Small intestine (tissue), 7 donors: ENCODE measurements at regions not wholly inside any gene's neighbourhood (a gene's known extent, or its start where the extent isn't known, plus 50 kb on each side); places are given as distances from the start of the nearest gene placed in this dataset.

ENCODE experiments used
- DNase-seq, 2 donors: peaks; one replicate each; pipeline versions ENCODE4 v3.0.0 to v3.0.0-alpha.2; 2013
- FAIRE-seq: peaks from 2 replicates; lab custom pipeline; 2012; peaks lifted over from hg19 to GRCh38; lab: Jason Lieb, UNC
- H3K27ac ChIP-seq, 3 donors: one replicate each; pipeline ENCODE4 v1.5.1; 2013; ENCODE audit warnings: low read length in 2 of 3, mild to moderate bottlenecking in 2 of 3, control low read depth in 1 of 3, inconsistent platforms in 1 of 3, low read depth in 1 of 3, moderate library complexity in 1 of 3
- H3K27me3 ChIP-seq, 3 donors: one replicate each; pipeline ENCODE4 v1.6.1; 2013; ENCODE audit warnings: low read length in 3 of 3, inconsistent platforms in 1 of 3; ENCODE audit not compliant: control insufficient read depth in 3 of 3, insufficient read depth in 3 of 3
- H3K36me3 ChIP-seq, 3 donors: one replicate each; pipeline ENCODE4 v1.6.1; 2013; ENCODE audit warnings: low read length in 3 of 3, inconsistent platforms in 1 of 3, low read depth in 1 of 3, mild to moderate bottlenecking in 1 of 3, moderate library complexity in 1 of 3; ENCODE audit not compliant: control insufficient read depth in 3 of 3, insufficient read depth in 2 of 3
- H3K4me1 ChIP-seq, 3 donors: one replicate each; pipeline ENCODE4 v1.6.1; 2013; ENCODE audit warnings: low read length in 2 of 3, inconsistent platforms in 1 of 3, low read depth in 1 of 3, mild to moderate bottlenecking in 1 of 3, moderate library complexity in 1 of 3; ENCODE audit not compliant: control insufficient read depth in 3 of 3, insufficient read depth in 2 of 3
- H3K4me3 ChIP-seq, 3 donors: one replicate each; pipeline ENCODE4 v1.5.1; 2013; ENCODE audit warnings: low read length in 3 of 3, control low read depth in 1 of 3, inconsistent platforms in 1 of 3, low read depth in 1 of 3, mild to moderate bottlenecking in 1 of 3, moderate library complexity in 1 of 3
- H3K9me3 ChIP-seq, 2 donors: one replicate each; pipeline ENCODE4 v1.6.1; 2013; ENCODE audit warnings: low read depth in 1 of 2, low read length in 1 of 2; ENCODE audit not compliant: control insufficient read depth in 2 of 2, insufficient read depth in 1 of 2
- WGBS, 3 donors: extraction: QIAGEN DNeasy Blood & Tissue Kit; methylation state at CpG; one replicate each; pipeline ENCODE4 v1.1.7; 2013; 5-methylcytosine and 5-hydroxymethylcytosine counted together
- donor health status: healthy with polysubstance abuse.
- donor health status: control.
- donor health status: control.
- donor health status: Bipolar disorder and iron deficiency.
- donor health status: healthy.

- Histone ChIP-seq H3K36me3 (no peaks in the 10 kb centered on the region), H3K4me3 (no peak overlapping the region)
- WGBS, 3 donors = 74 to 81% (median 80%) methylated on average over 5 of the region's 5 CpGs
These were observed 141.1 kb downstream of the SLC15A5 start for GRCh38 chr12:16136219-16136988.

DNA sequence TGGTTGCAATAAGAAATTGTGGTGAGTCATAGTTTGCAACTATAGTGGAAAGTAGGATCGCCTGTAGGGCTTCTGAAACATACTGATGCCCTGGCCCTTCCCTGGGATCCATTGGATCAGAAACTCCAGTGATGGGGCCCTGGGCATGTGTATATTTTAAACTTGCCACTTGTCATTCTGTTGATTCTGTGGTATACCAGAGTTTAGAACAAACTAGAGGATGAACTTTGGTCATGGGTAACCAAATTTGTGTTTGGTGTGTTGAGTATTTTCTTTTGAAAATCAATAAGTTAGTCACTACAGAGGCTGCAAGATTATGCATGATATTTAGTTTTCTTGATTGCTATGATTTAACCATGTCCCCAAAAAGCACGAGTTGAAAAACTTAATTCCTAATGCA is 142.2 kb downstream of the SLC15A5 start:
- FAIRE-seq = no peak
- WGBS, 3 donors = 67 to 89% (median 83%) methylated on average over 2 of the region's 2 CpGs
- DNase-seq = no peak
- no peaks in the 10 kb centered on the region for H3K27me3 ChIP-seq
- H3K27ac ChIP-seq = no peak overlapping the region
- H3K4me3 ChIP-seq = no peak overlapping the region
- H3K36me3 ChIP-seq = no peaks in the 10 kb centered on the region
- peaks cover 0 to 23% of the 10 kb centered on the region in 2 donors for H3K9me3 ChIP-seq
- H3K4me1 ChIP-seq = no peaks in the 10 kb centered on the region

More at GRCh38 chr12:16136219-16136988, 141.1 kb downstream of the SLC15A5 start:
- H3K27ac ChIP-seq = no peak overlapping the region
- H3K27me3 ChIP-seq = no peaks in the 10 kb centered on the region
- peaks cover 0 to 4% (median 0%) of the 10 kb centered on the region in 3 donors for H3K4me1 ChIP-seq
- peaks cover 0 to 19% of the 10 kb centered on the region in 2 donors for H3K9me3 ChIP-seq
- FAIRE-seq (no peak), DNase-seq (no peak)

- Histone ChIP-seq H3K36me3 (no peaks in the 10 kb centered on the region), H3K27ac (peak overlapping the region in 1 of 3 donors; percentile 4), H3K4me1 (peaks cover 0 to 4% (median 0%) of the 10 kb centered on the region in 3 donors), H3K9me3 (peaks cover 0 to 26% of the 10 kb centered on the region in 2 donors), H3K27me3 (no peaks in the 10 kb centered on the region), H3K4me3 (no peak overlapping the region)
- FAIRE-seq (no peak), DNase-seq (peak; percentile 21 to 24)
- WGBS, 3 donors = 6 to 42% (median 10%) methylated on average over 1 of the region's 1 CpG
These were observed 147.1 kb downstream of the SLC15A5 start for GRCh38 chr12:16130343-16130742.

DNA sequence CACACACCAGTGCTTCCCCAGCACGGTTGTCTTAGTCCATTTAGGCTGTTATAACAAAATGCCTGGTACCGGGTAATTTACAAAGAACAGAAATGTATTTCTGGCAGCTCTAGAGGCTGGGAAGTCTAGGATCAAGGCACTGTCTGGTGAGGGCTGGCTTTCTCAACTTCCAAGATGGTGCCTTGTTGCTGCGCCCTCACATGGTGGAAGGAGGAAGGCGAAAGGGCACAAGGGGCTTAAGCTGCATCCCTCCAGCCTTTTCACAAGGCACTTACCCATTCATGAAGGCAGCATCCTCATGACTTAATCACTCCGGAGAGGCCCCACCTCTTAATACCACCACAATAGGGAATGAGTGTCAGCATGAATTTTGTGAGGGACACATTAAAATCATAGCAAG is 155.5 kb downstream of the SLC15A5 start:
- Histone ChIP-seq H3K36me3 (no peaks in the 10 kb centered on the region), H3K4me3 (no peak overlapping the region), H3K27ac (no peak overlapping the region), H3K9me3 (no peaks in the 10 kb centered on the region), H3K4me1 (peaks cover 0 to 6% (median 0%) of the 10 kb centered on the region in 3 donors), H3K27me3 (no peaks in the 10 kb centered on the region)
- DNase-seq (no peak), FAIRE-seq (no peak)
- 80 to 88% (median 81%) methylated on average over 5 of the region's 5 CpGs for WGBS, 3 donors

GRCh38 chr12:16119618-16120415 is 157.7 kb downstream of the SLC15A5 start:
- H3K4me3 ChIP-seq = no peak overlapping the region
- DNase-seq (peak; percentile 52 to 70), FAIRE-seq (no peak)
- H3K4me1 ChIP-seq = peaks cover 0 to 6% (median 0%) of the 10 kb centered on the region in 3 donors
- H3K9me3 ChIP-seq = no peaks in the 10 kb centered on the region
- H3K36me3 ChIP-seq = no peaks in the 10 kb centered on the region
- H3K27me3 ChIP-seq = no peaks in the 10 kb centered on the region
- WGBS, 3 donors = 34 to 49% (median 40%) methylated on average over 5 of the region's 5 CpGs
- H3K27ac ChIP-seq = peak overlapping the region in 1 of 3 donors; percentile 51

GRCh38 chr12:16118586-16118985 is 158.9 kb downstream of the SLC15A5 start:
- FAIRE-seq = no peak

GRCh38 chr12:16112612-16113560 is 164.6 kb downstream of the SLC15A5 start:
- 51 to 82% (median 76%) methylated on average over 11 of the region's 11 CpGs for WGBS, 3 donors
- DNase-seq (no peak), FAIRE-seq (no peak)
- H3K4me1 ChIP-seq = no peaks in the 10 kb centered on the region
- H3K4me3 ChIP-seq = no peak overlapping the region
- H3K9me3 ChIP-seq = no peaks in the 10 kb centered on the region
- no peaks in the 10 kb centered on the region for H3K27me3 ChIP-seq
- H3K27ac ChIP-seq = no peak overlapping the region
- no peaks in the 10 kb centered on the region for H3K36me3 ChIP-seq

More at GRCh38 chr12:16118586-16118985, 158.9 kb downstream of the SLC15A5 start:
- no peak for DNase-seq
- Histone ChIP-seq H3K36me3 (no peaks in the 10 kb centered on the region), H3K4me3 (no peak overlapping the region), H3K4me1 (peaks cover 0 to 6% (median 0%) of the 10 kb centered on the region in 3 donors), H3K9me3 (no peaks in the 10 kb centered on the region), H3K27me3 (no peaks in the 10 kb centered on the region), H3K27ac (no peak overlapping the region)

DNA sequence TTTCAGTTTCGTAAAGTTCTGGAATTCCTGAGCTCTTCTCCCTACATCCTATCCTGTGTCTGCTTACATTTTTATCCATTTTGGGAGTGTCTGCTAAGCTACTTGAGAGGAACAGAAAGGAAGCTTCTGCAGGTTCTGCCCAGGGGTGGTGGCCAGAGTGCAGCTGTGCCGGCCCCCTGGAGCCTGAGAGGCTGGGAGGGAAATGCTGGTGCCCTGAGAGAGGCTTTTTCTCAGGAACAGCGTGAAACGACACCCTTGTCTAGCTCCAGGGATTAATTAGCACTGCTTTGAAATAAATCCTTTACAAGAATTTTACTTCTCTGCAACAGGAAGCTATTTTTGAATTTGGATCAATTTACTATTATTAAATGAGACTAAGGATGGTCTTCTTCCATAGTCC is 165.4 kb downstream of the SLC15A5 start:
- Histone ChIP-seq H3K36me3 (no peaks in the 10 kb centered on the region), H3K9me3 (no peaks in the 10 kb centered on the region), H3K27ac (no peak overlapping the region), H3K4me3 (no peak overlapping the region), H3K27me3 (no peaks in the 10 kb centered on the region), H3K4me1 (no peaks in the 10 kb centered on the region)
- WGBS, 3 donors = 66 to 78% (median 66%) methylated on average over 4 of the region's 4 CpGs
- no peak for FAIRE-seq
- DNase-seq = no peak
